Neuronal stem cell (in vitro differentiated cells): ENCODE measurements at regions not wholly inside any gene's neighbourhood (a gene's known extent, or its start where the extent isn't known, plus 50 kb on each side); places are given as distances from the start of the nearest gene placed in this dataset.

ENCODE experiments used
- DNase-seq: peaks from one replicate; pipeline ENCODE4 v3.0.0-alpha.2; 2013; ENCODE audit warnings: low spot score
- H2AFZ ChIP-seq: one replicate; pipeline ENCODE4 v1.6.1; 2013; ENCODE audit warnings: mild to moderate bottlenecking, low read length, inconsistent platforms
- H2AK5ac ChIP-seq: 2 replicates; pipeline ENCODE4 v1.6.1; 2013; ENCODE audit warnings: low read depth, mild to moderate bottlenecking, inconsistent platforms, low read length, moderate library complexity, mixed read lengths
- H2BK120ac ChIP-seq: 2 replicates; pipeline ENCODE4 v1.6.1; 2013; ENCODE audit warnings: low read depth, mild to moderate bottlenecking, inconsistent platforms, low read length, moderate library complexity, mixed read lengths
- H2BK12ac ChIP-seq: one replicate; pipeline ENCODE4 v1.6.1; 2013; ENCODE audit warnings: low read length, inconsistent platforms
- H2BK15ac ChIP-seq: 2 replicates; pipeline ENCODE4 v1.6.1; 2013; ENCODE audit warnings: mild to moderate bottlenecking, low read length, inconsistent platforms, mixed read lengths
- H2BK5ac ChIP-seq: one replicate; pipeline ENCODE4 v1.6.1; 2013; ENCODE audit warnings: inconsistent platforms, mild to moderate bottlenecking, low read length, moderate library complexity
- H3K14ac ChIP-seq: one replicate; pipeline ENCODE4 v1.6.1; 2013; ENCODE audit warnings: low read length, inconsistent platforms
- H3K18ac ChIP-seq: 2 replicates; pipeline ENCODE4 v1.6.1; 2013; ENCODE audit warnings: low read length, inconsistent platforms
- H3K23ac ChIP-seq: 2 replicates; pipeline ENCODE4 v1.6.1; 2013; ENCODE audit warnings: low read depth, mild to moderate bottlenecking, mixed read lengths, low read length, inconsistent platforms; ENCODE audit not compliant: poor library complexity
- H3K27ac ChIP-seq: replicated peaks from 3 replicates; pipeline ENCODE4 v1.5.1; 2013; ENCODE audit warnings: low read length, inconsistent platforms
- H3K27me3 ChIP-seq, 3 experiments: 2 replicates each; pipeline ENCODE4 v1.6.1; 2013; ENCODE audit warnings: low read length in 3 of 3, mild to moderate bottlenecking in 2 of 3, inconsistent platforms in 1 of 3, low read depth in 1 of 3, mixed read lengths in 1 of 3, moderate library complexity in 1 of 3; ENCODE audit not compliant: control insufficient read depth in 3 of 3, insufficient read depth in 3 of 3
- H3K36me3 ChIP-seq, 2 donors: replicated peaks in 1 of 2; 2 replicates each; pipeline ENCODE4 v1.6.1; 2013; ENCODE audit warnings: low read length in 2 of 2; ENCODE audit not compliant: control insufficient read depth in 2 of 2, insufficient read depth in 2 of 2
- H3K4ac ChIP-seq: 2 replicates; pipeline ENCODE4 v1.6.1; 2013; ENCODE audit warnings: inconsistent platforms, mild to moderate bottlenecking, low read length, moderate library complexity
- H3K4me1 ChIP-seq, 2 donors: 1 replicate in 1 of 2; 2 replicates in 1 of 2; pipeline ENCODE4 v1.6.1; 2013; ENCODE audit warnings: low read length in 2 of 2, low read depth in 1 of 2; ENCODE audit not compliant: control insufficient read depth in 2 of 2, insufficient read depth in 1 of 2
- H3K4me2 ChIP-seq: one replicate; pipeline ENCODE4 v1.6.1; 2013; ENCODE audit warnings: mild to moderate bottlenecking, low read length, inconsistent platforms; ENCODE audit not compliant: insufficient read depth, poor library complexity, severe bottlenecking
- H3K4me3 ChIP-seq, 2 donors: 2 replicates each; pipeline ENCODE4 v1.5.1; 2013; ENCODE audit warnings: low read length in 2 of 2, mild to moderate bottlenecking in 2 of 2, inconsistent platforms in 1 of 2, moderate library complexity in 1 of 2
- H3K79me1 ChIP-seq: one replicate; pipeline ENCODE4 v1.6.1; 2013; ENCODE audit warnings: low read depth, mild to moderate bottlenecking, inconsistent platforms, low read length, moderate library complexity
- H3K9ac ChIP-seq: one replicate; pipeline ENCODE4 v1.6.1; 2013; ENCODE audit warnings: mild to moderate bottlenecking, low read depth, low read length, inconsistent platforms; ENCODE audit not compliant: poor library complexity
- H3K9me3 ChIP-seq, 2 donors: replicated peaks in 1 of 2; 2 replicates each; pipeline versions ENCODE3 to v1.6.1; 2013; ENCODE audit warnings: low read length in 2 of 2, mild to moderate bottlenecking in 2 of 2, inconsistent platforms in 1 of 2, low read depth in 1 of 2, mixed read lengths in 1 of 2, moderate library complexity in 1 of 2; ENCODE audit not compliant: control insufficient read depth in 2 of 2, insufficient read depth in 1 of 2
- H4K8ac ChIP-seq: one replicate; pipeline ENCODE4 v1.6.1; 2013; ENCODE audit warnings: low read depth, mild to moderate bottlenecking, inconsistent platforms, low read length, moderate library complexity
- H4K91ac ChIP-seq: one replicate; pipeline ENCODE4 v1.6.1; 2013; ENCODE audit warnings: low read length, low read depth, mild to moderate bottlenecking, inconsistent platforms; ENCODE audit not compliant: poor library complexity
- WGBS, 2 donors: extraction: QIAGEN DNeasy Blood & Tissue Kit; methylation state at CpG; one replicate each; pipeline ENCODE4 v1.1.7; 2013; ENCODE audit warnings: missing lambda C conversion rate in 2 of 2, mixed read lengths in 1 of 2; ENCODE audit not compliant: insufficient read length in 2 of 2, insufficient replicate concordance in 1 of 2; ENCODE audit errors: extremely low coverage in 2 of 2; 5-methylcytosine and 5-hydroxymethylcytosine counted together

GRCh38 chr15:91498046-91498748 is 355.3 kb upstream of the SLCO3A1 start:
- Histone ChIP-seq H3K4ac (no peak overlapping the region), H3K36me3 (no peaks in the 10 kb centered on the region), H3K27ac (no peak overlapping the region), H3K9ac (no peak overlapping the region), H2BK5ac (no peak overlapping the region), H4K8ac (no peak overlapping the region), H2AFZ (no peak overlapping the region), H3K4me2 (no peak overlapping the region), H3K18ac (no peak overlapping the region), H4K91ac (no peak overlapping the region), H3K27me3 (no peaks in the 10 kb centered on the region), H3K14ac (no peak overlapping the region), H2BK120ac (no peak overlapping the region), H3K4me1 (peaks cover 0 to 5% of the 10 kb centered on the region in 2 donors), H3K9me3 (no peaks in the 10 kb centered on the region), H3K4me3 (no peak overlapping the region), H2BK12ac (no peak overlapping the region), H3K79me1 (no peaks in the 10 kb centered on the region), H2AK5ac (no peak overlapping the region), H2BK15ac (no peak overlapping the region), H3K23ac (no peak overlapping the region)
- DNase-seq: no peak
- no CpG with 5 or more reads among the region's 4 CpGs for WGBS, 2 donors

GRCh38 chr15:91498749-91499062 is 354.8 kb upstream of the SLCO3A1 start:
- no peak overlapping the region for H2BK120ac ChIP-seq
- H3K4me1 ChIP-seq: peaks cover 0 to 5% of the 10 kb centered on the region in 2 donors
- H3K9ac ChIP-seq: no peak overlapping the region
- H2AFZ ChIP-seq: no peak overlapping the region
- WGBS, 2 donors: no CpG with 5 or more reads among the region's 1 CpG
- no peaks in the 10 kb centered on the region for H3K79me1 ChIP-seq
- H3K4me3 ChIP-seq: no peak overlapping the region
- no peak overlapping the region for H3K4me2 ChIP-seq
- H3K18ac ChIP-seq: no peak overlapping the region
- no peak overlapping the region for H3K14ac ChIP-seq
- no peak overlapping the region for H4K8ac ChIP-seq
- no peaks in the 10 kb centered on the region for H3K36me3 ChIP-seq
- H3K9me3 ChIP-seq: no peaks in the 10 kb centered on the region
- H3K23ac ChIP-seq: no peak overlapping the region
- no peak overlapping the region for H3K4ac ChIP-seq
- H2BK12ac ChIP-seq: no peak overlapping the region
- no peak overlapping the region for H2BK5ac ChIP-seq
- no peak overlapping the region for H2AK5ac ChIP-seq
- no peak for DNase-seq
- H2BK15ac ChIP-seq: no peak overlapping the region
- no peaks in the 10 kb centered on the region for H3K27me3 ChIP-seq
- no peak overlapping the region for H3K27ac ChIP-seq
- H4K91ac ChIP-seq: no peak overlapping the region

DNA sequence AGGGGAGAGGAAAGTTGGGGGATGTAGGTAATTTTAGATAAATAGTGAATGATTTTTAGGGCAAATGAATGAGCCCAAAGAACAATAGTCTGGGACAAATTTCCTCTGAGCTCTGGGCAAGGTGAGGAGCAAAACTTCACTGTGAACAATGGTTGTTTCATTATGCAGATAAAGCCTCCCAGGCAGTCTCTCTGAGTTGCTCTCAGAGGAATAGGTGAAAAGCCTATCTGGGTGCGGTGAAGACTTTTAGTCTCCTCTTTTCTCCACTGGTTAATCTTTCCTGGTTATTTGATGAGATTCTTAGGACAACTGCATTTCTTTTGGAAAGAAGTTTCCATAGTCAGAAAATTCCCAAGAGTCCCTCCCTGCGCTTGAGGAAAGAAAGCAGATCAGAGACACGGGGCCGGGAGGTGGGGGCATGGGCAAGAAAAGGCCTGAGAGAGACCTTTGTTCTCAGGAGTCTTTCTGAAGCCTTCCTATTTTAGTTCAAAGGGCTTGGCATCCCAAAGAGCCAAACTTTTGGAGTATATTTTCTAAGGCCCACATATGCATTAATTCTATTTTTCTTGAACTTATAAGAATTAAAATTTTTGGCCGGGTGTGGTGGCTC is 353.6 kb upstream of the SLCO3A1 start:
- H3K4me3 ChIP-seq: no peak overlapping the region
- no peak overlapping the region for H4K8ac ChIP-seq
- no peak overlapping the region for H3K4me2 ChIP-seq
- H3K27me3 ChIP-seq: no peaks in the 10 kb centered on the region
- no peak overlapping the region for H3K27ac ChIP-seq
- no peak overlapping the region for H2BK12ac ChIP-seq
- H3K4ac ChIP-seq: no peak overlapping the region
- H4K91ac ChIP-seq: no peak overlapping the region
- H3K4me1 ChIP-seq: peaks cover 0 to 5% of the 10 kb centered on the region in 2 donors
- no CpG with 5 or more reads among the region's 5 CpGs for WGBS, 2 donors
- H3K79me1 ChIP-seq: no peaks in the 10 kb centered on the region
- no peak overlapping the region for H3K9ac ChIP-seq
- H3K18ac ChIP-seq: no peak overlapping the region
- no peak overlapping the region for H2BK120ac ChIP-seq
- no peaks in the 10 kb centered on the region for H3K36me3 ChIP-seq
- no peak overlapping the region for H3K23ac ChIP-seq
- H2BK5ac ChIP-seq: no peak overlapping the region
- no peak overlapping the region for H2AK5ac ChIP-seq
- H3K9me3 ChIP-seq: no peaks in the 10 kb centered on the region
- DNase-seq: no peak
- H2BK15ac ChIP-seq: no peak overlapping the region
- H3K14ac ChIP-seq: no peak overlapping the region
- no peak overlapping the region for H2AFZ ChIP-seq

- H3K27me3 ChIP-seq: no peaks in the 10 kb centered on the region
- H3K14ac ChIP-seq: no peak overlapping the region
- H2AK5ac ChIP-seq: no peak overlapping the region
- H2BK120ac ChIP-seq: no peak overlapping the region
- no peaks in the 10 kb centered on the region for H3K36me3 ChIP-seq
- no peak for DNase-seq
- H3K4ac ChIP-seq: no peak overlapping the region
- no peak overlapping the region for H2BK12ac ChIP-seq
- H4K91ac ChIP-seq: no peak overlapping the region
- H2BK15ac ChIP-seq: no peak overlapping the region
- no peak overlapping the region for H3K18ac ChIP-seq
- no peak overlapping the region for H2AFZ ChIP-seq
- H3K79me1 ChIP-seq: peaks cover 2% of the 10 kb centered on the region
- H3K9me3 ChIP-seq: no peaks in the 10 kb centered on the region
- no peak overlapping the region for H3K4me2 ChIP-seq
- H3K4me3 ChIP-seq: no peak overlapping the region
- no peak overlapping the region for H2BK5ac ChIP-seq
- peaks cover 0 to 3% of the 10 kb centered on the region in 2 donors for H3K4me1 ChIP-seq
- H3K27ac ChIP-seq: no peak overlapping the region
- no peak overlapping the region for H3K23ac ChIP-seq
- WGBS, 2 donors: no CpG with 5 or more reads among the region's 3 CpGs
- no peak overlapping the region for H3K9ac ChIP-seq
- H4K8ac ChIP-seq: no peak overlapping the region
Measured at GRCh38 chr15:91508633-91509032, 344.9 kb upstream of the SLCO3A1 start.
